Stimulated activated naive B cell treated with anti-CD40 and anti-IgM and Interleukin-4, amounts not matched to agents 10 μg/mL and 1 μg/mL and 100 μg/mL, for 72 hours (primary cell): ENCODE measurements at regions not wholly inside any gene's neighbourhood (a gene's known extent, or its start where the extent isn't known, plus 50 kb on each side); places are given as distances from the start of the nearest gene placed in this dataset.
A peak's percentile ranks its signal among the peaks of the same experiment; 100 is the strongest.

Experiments
- ATAC-seq, 2 donors: fragments of 150-1000 bp; cut with Tn5 transposase; replicated peaks; 2 replicates each; pipeline ENCODE4 v1.10.0; 2021; ENCODE audit warnings: moderate library complexity in 1 of 2
- DNase-seq: peaks from one replicate; pipeline ENCODE4 v3.0.0; 2021
- H3K27ac Mint-ChIP-seq: one replicate; pipeline ENCODE4 v1.8.0; 2022; ENCODE audit warnings: mild to moderate bottlenecking, mixed read lengths
- H3K27me3 Mint-ChIP-seq, 2 donors: one replicate each; pipeline ENCODE4 v1.8.0; 2022; ENCODE audit warnings: mixed read lengths in 2 of 2
- H3K36me3 Mint-ChIP-seq, 2 donors: one replicate each; pipeline ENCODE4 v1.8.0; 2022; ENCODE audit warnings: mixed read lengths in 2 of 2, mild to moderate bottlenecking in 1 of 2
- H3K4me1 Mint-ChIP-seq, 2 donors: one replicate each; pipeline ENCODE4 v1.8.0; 2022; ENCODE audit warnings: mixed read lengths in 2 of 2, mild to moderate bottlenecking in 1 of 2
- H3K4me3 Mint-ChIP-seq, 2 donors: one replicate each; pipeline ENCODE4 v1.8.0; 2022; ENCODE audit warnings: mild to moderate bottlenecking in 2 of 2, mixed read lengths in 2 of 2, moderate library complexity in 1 of 2
- H3K9me3 Mint-ChIP-seq, 2 donors: one replicate each; pipeline ENCODE4 v1.8.0; 2022; ENCODE audit warnings: mixed read lengths in 2 of 2, mild to moderate bottlenecking in 1 of 2

GRCh38 chr7:17477182-17477581, 178.7 kb downstream of the AHR start:
- no peaks in the 10 kb centered on the region for H3K27me3 Mint-ChIP-seq
- no peak overlapping the region for H3K4me3 Mint-ChIP-seq
- H3K36me3 Mint-ChIP-seq = no peaks in the 10 kb centered on the region
- peaks cover 6 to 10% of the 10 kb centered on the region in 2 donors for H3K4me1 Mint-ChIP-seq
- H3K27ac Mint-ChIP-seq = no peak overlapping the region
- no peaks in the 10 kb centered on the region for H3K9me3 Mint-ChIP-seq
- DNase-seq (no peak), ATAC-seq (no peak)

- ATAC-seq (no peak), DNase-seq (no peak)
- Mint-ChIP-seq H3K4me1 (no peaks in the 10 kb centered on the region), H3K4me3 (no peak overlapping the region), H3K27ac (no peak overlapping the region), H3K27me3 (no peaks in the 10 kb centered on the region), H3K36me3 (no peaks in the 10 kb centered on the region), H3K9me3 (peaks cover 0 to 2% of the 10 kb centered on the region in 2 donors)
These were observed 182.7 kb downstream of the AHR start for GRCh38 chr7:17481118-17481517.

GRCh38 chr7:17485368-17485767, 186.9 kb downstream of the AHR start:
- DNase-seq = no peak
- Mint-ChIP-seq H3K4me1 (no peaks in the 10 kb centered on the region), H3K27me3 (no peaks in the 10 kb centered on the region)

GRCh38 chr7:17485904-17486303, 187.5 kb downstream of the AHR start:
- H3K4me3 Mint-ChIP-seq = no peak overlapping the region
- ATAC-seq (no peak), DNase-seq (no peak)
- no peaks in the 10 kb centered on the region for H3K27me3 Mint-ChIP-seq
- no peaks in the 10 kb centered on the region for H3K4me1 Mint-ChIP-seq
- H3K36me3 Mint-ChIP-seq = no peaks in the 10 kb centered on the region
- H3K27ac Mint-ChIP-seq = no peak overlapping the region
- H3K9me3 Mint-ChIP-seq = peaks cover 0 to 2% of the 10 kb centered on the region in 2 donors

More at GRCh38 chr7:17485368-17485767, 186.9 kb downstream of the AHR start:
- no peak overlapping the region for H3K4me3 Mint-ChIP-seq
- H3K27ac Mint-ChIP-seq = no peak overlapping the region
- no peaks in the 10 kb centered on the region for H3K36me3 Mint-ChIP-seq
- peaks cover 0 to 2% of the 10 kb centered on the region in 2 donors for H3K9me3 Mint-ChIP-seq
- ATAC-seq = no peak

- DNase-seq = no peak
- Mint-ChIP-seq H3K4me1 (no peaks in the 10 kb centered on the region), H3K36me3 (no peaks in the 10 kb centered on the region), H3K4me3 (no peak overlapping the region), H3K27ac (no peak overlapping the region), H3K9me3 (peaks cover 0 to 2% of the 10 kb centered on the region in 2 donors), H3K27me3 (no peaks in the 10 kb centered on the region)
- ATAC-seq = no peak
These were observed 188.4 kb downstream of the AHR start for GRCh38 chr7:17486835-17487234.

- Mint-ChIP-seq H3K4me1 (no peaks in the 10 kb centered on the region), H3K4me3 (no peak overlapping the region), H3K36me3 (no peaks in the 10 kb centered on the region), H3K9me3 (peaks cover 0 to 2% of the 10 kb centered on the region in 2 donors), H3K27me3 (no peaks in the 10 kb centered on the region), H3K27ac (no peak overlapping the region)
- DNase-seq (no peak), ATAC-seq (no peak)
These were observed 188.9 kb downstream of the AHR start for GRCh38 chr7:17487343-17487742.

- ATAC-seq (peak in 1 of 2 donors; percentile 10), DNase-seq (no peak)
- peaks cover 0 to 2% of the 10 kb centered on the region in 2 donors for H3K9me3 Mint-ChIP-seq
- no peaks in the 10 kb centered on the region for H3K27me3 Mint-ChIP-seq
- no peak overlapping the region for H3K4me3 Mint-ChIP-seq
- H3K36me3 Mint-ChIP-seq = no peaks in the 10 kb centered on the region
- H3K4me1 Mint-ChIP-seq = no peaks in the 10 kb centered on the region
- no peak overlapping the region for H3K27ac Mint-ChIP-seq
These were observed 190.4 kb downstream of the AHR start for GRCh38 chr7:17488829-17489228.

GRCh38 chr7:17489961-17490360, 191.5 kb downstream of the AHR start:
- ATAC-seq = no peak
- H3K4me1 Mint-ChIP-seq = no peaks in the 10 kb centered on the region
- H3K27ac Mint-ChIP-seq = no peak overlapping the region
- no peak for DNase-seq
- no peak overlapping the region for H3K4me3 Mint-ChIP-seq
- H3K9me3 Mint-ChIP-seq = no peaks in the 10 kb centered on the region
- no peaks in the 10 kb centered on the region for H3K36me3 Mint-ChIP-seq
- no peaks in the 10 kb centered on the region for H3K27me3 Mint-ChIP-seq

- no peak overlapping the region for H3K27ac Mint-ChIP-seq
These were observed 192.4 kb downstream of the AHR start for GRCh38 chr7:17490825-17491224.

GRCh38 chr7:17492437-17492836, 194.0 kb downstream of the AHR start:
- no peak overlapping the region for H3K4me3 Mint-ChIP-seq
- H3K4me1 Mint-ChIP-seq = no peaks in the 10 kb centered on the region
- no peaks in the 10 kb centered on the region for H3K9me3 Mint-ChIP-seq
- no peak overlapping the region for H3K27ac Mint-ChIP-seq
- no peaks in the 10 kb centered on the region for H3K36me3 Mint-ChIP-seq
- H3K27me3 Mint-ChIP-seq = no peaks in the 10 kb centered on the region
- no peak for ATAC-seq
- DNase-seq = no peak

More at GRCh38 chr7:17490825-17491224, 192.4 kb downstream of the AHR start:
- H3K27me3 Mint-ChIP-seq = no peaks in the 10 kb centered on the region
- DNase-seq = no peak
- H3K4me1 Mint-ChIP-seq = no peaks in the 10 kb centered on the region
- no peaks in the 10 kb centered on the region for H3K9me3 Mint-ChIP-seq
- no peak overlapping the region for H3K4me3 Mint-ChIP-seq
- no peak for ATAC-seq
- no peaks in the 10 kb centered on the region for H3K36me3 Mint-ChIP-seq

GRCh38 chr7:17493446-17493845, 195.0 kb downstream of the AHR start:
- ATAC-seq (no peak), DNase-seq (no peak)
- H3K36me3 Mint-ChIP-seq = no peaks in the 10 kb centered on the region

GRCh38 chr7:17495655-17496394, 197.4 kb downstream of the AHR start:
- H3K9me3 Mint-ChIP-seq = no peaks in the 10 kb centered on the region
- H3K36me3 Mint-ChIP-seq = no peaks in the 10 kb centered on the region
- no peak for ATAC-seq
- DNase-seq = no peak
- H3K4me3 Mint-ChIP-seq = no peak overlapping the region
- peaks cover 0 to 4% of the 10 kb centered on the region in 2 donors for H3K27me3 Mint-ChIP-seq
- H3K27ac Mint-ChIP-seq = no peak overlapping the region
- no peaks in the 10 kb centered on the region for H3K4me1 Mint-ChIP-seq

More at GRCh38 chr7:17493446-17493845, 195.0 kb downstream of the AHR start:
- Mint-ChIP-seq H3K27me3 (peaks cover 0 to 3% of the 10 kb centered on the region in 2 donors), H3K4me1 (no peaks in the 10 kb centered on the region), H3K4me3 (no peak overlapping the region), H3K27ac (no peak overlapping the region), H3K9me3 (no peaks in the 10 kb centered on the region)

- H3K9me3 Mint-ChIP-seq = no peaks in the 10 kb centered on the region
- H3K4me1 Mint-ChIP-seq = no peaks in the 10 kb centered on the region
- DNase-seq (no peak), ATAC-seq (no peak)
- H3K4me3 Mint-ChIP-seq = no peak overlapping the region
- no peak overlapping the region for H3K27ac Mint-ChIP-seq
- no peaks in the 10 kb centered on the region for H3K36me3 Mint-ChIP-seq
- H3K27me3 Mint-ChIP-seq = peaks cover 0 to 4% of the 10 kb centered on the region in 2 donors
These were observed 198.7 kb downstream of the AHR start for GRCh38 chr7:17497136-17497535.

- DNase-seq (no peak), ATAC-seq (no peak)
- Mint-ChIP-seq H3K4me1 (no peaks in the 10 kb centered on the region), H3K4me3 (no peak overlapping the region), H3K27ac (no peak overlapping the region), H3K27me3 (peaks cover 0 to 4% of the 10 kb centered on the region in 2 donors), H3K36me3 (no peaks in the 10 kb centered on the region), H3K9me3 (no peaks in the 10 kb centered on the region)
These were observed 199.2 kb downstream of the AHR start for GRCh38 chr7:17497549-17498167.

GRCh38 chr7:17498230-17498629, 199.8 kb downstream of the AHR start:
- no peak for ATAC-seq
- no peak overlapping the region for H3K27ac Mint-ChIP-seq
- peaks cover 0 to 4% of the 10 kb centered on the region in 2 donors for H3K27me3 Mint-ChIP-seq
- H3K36me3 Mint-ChIP-seq = no peaks in the 10 kb centered on the region
- H3K4me1 Mint-ChIP-seq = no peaks in the 10 kb centered on the region
- DNase-seq = no peak
- H3K4me3 Mint-ChIP-seq = no peak overlapping the region
- H3K9me3 Mint-ChIP-seq = no peaks in the 10 kb centered on the region
